ENCODE measurements at regions not wholly inside any gene's neighbourhood (a gene's known extent, or its start where the extent isn't known, plus 50 kb on each side); places are given as distances from the start of the nearest gene placed in this dataset.

- TF ChIP-seq CTCF (IDR thresholded peaks at IDR 0.05): no peak
- TF ChIP-seq POLR2A (IDR thresholded peaks at IDR 0.05): no peak
Measured at GRCh38 chr17:53387745-53388144, 435.0 kb upstream of the KIF2B start.

Measured in vagina (tissue), 2 donors.